K562 (cell line): ENCODE measurements at regions not wholly inside any gene's neighbourhood (a gene's known extent, or its start where the extent isn't known, plus 50 kb on each side); places are given as distances from the start of the nearest gene placed in this dataset.
"Not testable (repeated sequence)": the region's sequence is repeated elsewhere in the genome, so short reads cannot be mapped to it uniquely, and the experiment has no call there.

Source experiments
- ATAC-seq: fragments of 200-7000 bp; cut with Tn5 transposase; 3 replicates; pipeline ENCODE4 v1.9.1; 2020; ENCODE audit warnings: moderate library complexity
- BruUV-seq: library from RNA; stranded (reverse); fragments of 400-500 nt; replicated peaks from 2 replicates; lab custom pipeline; 2021; lab: Mats Ljungman, UMichigan
- CTCF ChIA-PET: fragments of 300-600 bp; formaldehyde crosslinking; extraction: SDS; loops from one replicate; lab custom pipeline; 2021; ENCODE audit warnings: low intra/inter-chr PET ratio; lab: Yijun Ruan, JAX
- POLR2A ChIA-PET: fragments of 300-600, 350-650 bp; sonication (Branson Sonifier 250); formaldehyde crosslinking; extraction: SDS; loops from one replicate; lab custom pipeline; 2021; ENCODE audit warnings: antibody characterized with exemption, inconsistent platforms; lab: Yijun Ruan, JAX
- DNase-seq, 4 experiments: peaks; one replicate each; pipeline versions ENCODE4 v3.0.0 to v3.0.0-alpha.2; 2011 to 2018; ENCODE audit warnings: low spot score in 3 of 4, mixed read lengths in 3 of 4; ENCODE audit errors: extremely low read depth in 1 of 4
- FAIRE-seq: peaks from 2 replicates; lab custom pipeline; 2011; peaks lifted over from hg19 to GRCh38; lab: Jason Lieb, UNC
- H2AFZ ChIP-seq: 2 replicates; pipeline ENCODE4 v1.6.0; 2011; ENCODE audit warnings: low read depth, low read length, control low read depth, inconsistent platforms
- H3K27ac ChIP-seq: fragments of 200-600 bp; 3 replicates; pipeline ENCODE4 v1.8.0; 2011; ENCODE audit warnings: low read depth, mild to moderate bottlenecking, control low read depth, inconsistent platforms, low read length, moderate library complexity, mixed read lengths; ENCODE audit errors: extremely low read depth
- H3K27me3 ChIP-seq, 2 experiments: fragments of 300-600 bp in 1 of 2; 2 replicates in 1 of 2; 3 replicates in 1 of 2; pipeline versions ENCODE4 v1.6.0 to v1.8.0; 2011; ENCODE audit warnings: inconsistent platforms in 2 of 2, low read length in 2 of 2, mild to moderate bottlenecking in 1 of 2, mixed read lengths in 1 of 2, moderate library complexity in 1 of 2; ENCODE audit not compliant: control insufficient read depth in 2 of 2, insufficient read depth in 2 of 2
- H3K36me3 ChIP-seq: fragments of 300-600 bp; 3 replicates; pipeline ENCODE4 v1.8.0; 2011; ENCODE audit warnings: mild to moderate bottlenecking, low read length, inconsistent platforms; ENCODE audit not compliant: control insufficient read depth, insufficient read depth
- H3K4me1 ChIP-seq, 2 experiments: fragments of 200-600 bp in 1 of 2; replicated peaks in 1 of 2; 2 replicates in 1 of 2; 3 replicates in 1 of 2; pipeline versions ENCODE4 v1.5.1 to v1.8.0; 2011; ENCODE audit warnings: inconsistent platforms in 2 of 2, low read length in 2 of 2, mild to moderate bottlenecking in 1 of 2, mixed read lengths in 1 of 2, moderate library complexity in 1 of 2; ENCODE audit not compliant: control insufficient read depth in 2 of 2, insufficient read depth in 2 of 2
- H3K4me2 ChIP-seq: 2 replicates; pipeline ENCODE4 v1.6.1; 2011; ENCODE audit warnings: low read length, control low read depth, inconsistent platforms, mixed read lengths; ENCODE audit not compliant: insufficient read depth
- H3K4me3 ChIP-seq: fragments of 200-600 bp; sonication (generic), shearing (Covaris generic); 2 replicates; pipeline ENCODE4 v1.5.1; 2016; ENCODE audit warnings: control low read depth, inconsistent platforms
- H3K79me2 ChIP-seq: fragments of 200-600 bp; 3 replicates; pipeline ENCODE4 v1.8.0; 2011; ENCODE audit warnings: low read length, inconsistent platforms; ENCODE audit not compliant: control insufficient read depth, insufficient read depth
- H3K9ac ChIP-seq, 2 experiments: 2 replicates each; pipeline versions ENCODE4 v1.6.0 to v1.6.1; 2011; ENCODE audit warnings: low read depth in 2 of 2, low read length in 2 of 2, control low read depth in 1 of 2, inconsistent platforms in 1 of 2, mild to moderate bottlenecking in 1 of 2, mixed read lengths in 1 of 2; ENCODE audit not compliant: insufficient read depth in 1 of 2
- H3K9me1 ChIP-seq: one replicate; pipeline ENCODE4 v1.6.0; 2011; ENCODE audit warnings: inconsistent platforms, mild to moderate bottlenecking, low read length, moderate library complexity; ENCODE audit not compliant: control insufficient read depth, insufficient read depth
- H3K9me3 ChIP-seq: replicated peaks from 2 replicates; pipeline ENCODE4 v1.5.1; 2011; ENCODE audit warnings: low read depth, low read length, inconsistent platforms; ENCODE audit not compliant: control insufficient read depth, insufficient read depth
- H4K20me1 ChIP-seq: replicated peaks from 2 replicates; pipeline ENCODE4 v1.6.1; 2011; ENCODE audit warnings: low read length, inconsistent platforms, mixed read lengths; ENCODE audit not compliant: control insufficient read depth, insufficient read depth
- BCL6 ChIP-seq: fragments of 250-450 bp; sonication (Bioruptor Pico); IDR thresholded peaks from 2 replicates; pipeline ENCODE4 v1.4.0; 2020
- C11orf30 ChIP-seq: fragments of 450-650 bp; IDR thresholded peaks from 2 replicates; pipeline ENCODE4 v1.6.1; 2016; ENCODE audit warnings: low read depth, mild to moderate bottlenecking
- CBX5 ChIP-seq: IDR thresholded peaks from 2 replicates; pipeline ENCODE4 v1.6.1; 2014; ENCODE audit warnings: low read depth, borderline replicate concordance
- CEBPG ChIP-seq, 3 experiments: fragments of 200-800 bp in 1 of 3; sonication (Bioruptor generic) in 1 of 3; sonication (generic) in 1 of 3; formaldehyde crosslinking in 1 of 3; IDR thresholded peaks in 2 of 3; conservative IDR thresholded peaks in 1 of 3; 2 replicates each; pipeline versions ENCODE4 v1.6.1 to v1.8.0; 2016 to 2022; ENCODE audit warnings: missing compliant biosample characterization in 2 of 3, missing genetic modification characterization in 2 of 3, mild to moderate bottlenecking in 1 of 3, missing genetic modification reagents in 1 of 3
- DDX20 ChIP-seq: fragments of 450-650 bp; IDR thresholded peaks from 2 replicates; pipeline ENCODE4 v1.6.1; 2016; ENCODE audit warnings: missing genetic modification characterization, low read depth, mild to moderate bottlenecking, missing compliant biosample characterization, moderate library complexity
- FOXA1 ChIP-seq: fragments of 450-650 bp; IDR thresholded peaks from 2 replicates; pipeline ENCODE4 v1.6.1; 2016; ENCODE audit warnings: mild to moderate bottlenecking, borderline replicate concordance
- GMEB1 ChIP-seq: fragments of 250-450 bp; sonication (Bioruptor Pico); IDR thresholded peaks from 2 replicates; pipeline ENCODE4 v1.4.0; 2020; ENCODE audit warnings: mild to moderate bottlenecking
- GTF3C2 ChIP-seq: IDR thresholded peaks from 3 replicates; pipeline ENCODE4 v1.6.1; 2011; ENCODE audit warnings: borderline replicate concordance, mild to moderate bottlenecking, moderate library complexity; ENCODE audit not compliant: insufficient read length; ENCODE audit errors: extremely low read depth
- HDAC2 ChIP-seq: fragments of 450-650 bp; IDR thresholded peaks from 2 replicates; pipeline ENCODE4 v1.6.1; 2016; ENCODE audit warnings: mild to moderate bottlenecking
- KAT8 ChIP-seq: fragments of 450-650 bp; IDR thresholded peaks from 2 replicates; pipeline ENCODE4 v1.6.1; 2016; ENCODE audit warnings: low read depth, mild to moderate bottlenecking
- MAFF ChIP-seq: IDR thresholded peaks from 2 replicates; pipeline ENCODE4 v1.6.1; 2012; ENCODE audit warnings: low read length, improper control_type of control experiment
- RBM17 ChIP-seq: fragments of 200-400 bp; formaldehyde crosslinking; IDR thresholded peaks from 2 replicates; pipeline ENCODE4 v1.6.1; 2017; ENCODE audit warnings: low read depth, mild to moderate bottlenecking, low read length, borderline replicate concordance
- RBM25 ChIP-seq: fragments of 200-400 bp; formaldehyde crosslinking; IDR thresholded peaks from 2 replicates; pipeline ENCODE4 v1.6.1; 2018; ENCODE audit warnings: low read length, low read depth, moderate library complexity; ENCODE audit not compliant: severe bottlenecking
- SREBF2 ChIP-seq: sonication (generic); formaldehyde crosslinking; IDR thresholded peaks from 2 replicates; pipeline ENCODE4 v1.4.0; 2020; ENCODE audit warnings: mild to moderate bottlenecking, missing genetic modification reagents
- TAL1 ChIP-seq: fragments of 450-650 bp; IDR thresholded peaks from 2 replicates; pipeline ENCODE4 v1.6.1; 2016; ENCODE audit warnings: mild to moderate bottlenecking
- ZFP1 ChIP-seq: fragments of 450-650 bp; formaldehyde crosslinking; IDR thresholded peaks from 2 replicates; pipeline ENCODE4 v1.4.0; 2020; ENCODE audit warnings: mild to moderate bottlenecking, mixed read lengths
- ZNF124 ChIP-seq: sonication (generic); formaldehyde crosslinking; IDR thresholded peaks from 2 replicates; pipeline ENCODE4 v1.8.1; 2022; ENCODE audit warnings: missing genetic modification reagents
- ZNF316 ChIP-seq: fragments of 450-650 bp; IDR thresholded peaks from 2 replicates; pipeline ENCODE4 v1.6.1; 2016
- ZNF57 ChIP-seq: fragments of 450-650 bp; formaldehyde crosslinking; IDR thresholded peaks from 2 replicates; pipeline ENCODE4 v1.4.0; 2020; ENCODE audit warnings: mild to moderate bottlenecking, moderate library complexity
- WGBS: fragments of 100-300 bp; shearing (Covaris generic); methylation state at CpG from one replicate; pipeline ENCODE4 v1.1.6; 2016; ENCODE audit warnings: low coverage, mixed read lengths; ENCODE audit not compliant: insufficient coverage; ENCODE audit errors: missing lambda C conversion rate; 5-methylcytosine and 5-hydroxymethylcytosine counted together
- in situ Hi-C: fragments of 300-500 bp; cut with MboI; formaldehyde crosslinking; loops from 4 replicates; pipeline ENCODE4 v1.15.0; 2018; ENCODE audit warnings: inconsistent platforms, mixed read lengths
- intact Hi-C: fragments of 100-400 bp; cut with micrococcal nuclease; formaldehyde crosslinking; loops from 2 replicates; pipeline ENCODE4 v1.14.2; 2022

- TF ChIP-seq GMEB1 (CRISPR knock-in tag) (no peak), ZNF124 (CRISPR knock-in tag) (no peak), ZFP1 (CRISPR knock-in tag) (no peak), C11orf30 (peak; percentile 40; the same call in 1 of the 2 replicates), HDAC2 (no peak), CBX5 (no peak), MAFF (peak; percentile 20; the same call in 1 of the 2 replicates), SREBF2 (CRISPR knock-in tag) (no peak), ZNF57 (CRISPR knock-in tag) (no peak), TAL1 (no peak), BCL6 (no peak), FOXA1 (no peak), CEBPG (CRISPR knock-in tag; IDR thresholded peaks at IDR 0.05) (no peak), CEBPG (tag; conservative IDR thresholded peaks at IDR 0.05 in 1 of 2, IDR thresholded peaks at IDR 0.05 in 1 of 2) (peak; percentile 35 to 58; a peak in 2 of 4 replicates), ZNF316 (peak; percentile 63), GTF3C2 (no peak), RBM17 (no peak), RBM25 (no peak), KAT8 (no peak), DDX20 (tag) (no peak)
Observed at GRCh38 chr7:118907911-118908527, 683.5 kb downstream of the ANKRD7 start (continued).

- H3K27ac ChIP-seq, H3K79me2 ChIP-seq, FAIRE-seq, POLR2A ChIA-PET, H3K36me3 ChIP-seq, intact Hi-C loops, H3K9me3 ChIP-seq, BruUV-seq, CTCF ChIA-PET, H3K4me2 ChIP-seq, ATAC-seq, H3K4me1 ChIP-seq, H4K20me1 ChIP-seq, DNase-seq, in situ Hi-C loops, H3K9me1 ChIP-seq, H3K27me3 ChIP-seq, H3K4me3 ChIP-seq, H3K9ac ChIP-seq, H2AFZ ChIP-seq: not testable (repeated sequence)
- WGBS: 5% methylated on average over 2 of the region's 3 CpGs
Observed at GRCh38 chr7:118916120-118916519, 691.6 kb downstream of the ANKRD7 start.
